ENCODE measurements at regions not wholly inside any gene's neighbourhood (a gene's known extent, or its start where the extent isn't known, plus 50 kb on each side); places are given as distances from the start of the nearest gene placed in this dataset.

GRCh38 chr1:200281201-200281835 lies 128.5 kb downstream of the ZNF281 start:
- TF ChIP-seq CTCF (IDR thresholded peaks at IDR 0.05) = no peak

- peak; percentile 85 for TF ChIP-seq CTCF (IDR thresholded peaks at IDR 0.05)
Measured at GRCh38 chr1:200279810-200280411, 129.9 kb downstream of the ZNF281 start.

DNA sequence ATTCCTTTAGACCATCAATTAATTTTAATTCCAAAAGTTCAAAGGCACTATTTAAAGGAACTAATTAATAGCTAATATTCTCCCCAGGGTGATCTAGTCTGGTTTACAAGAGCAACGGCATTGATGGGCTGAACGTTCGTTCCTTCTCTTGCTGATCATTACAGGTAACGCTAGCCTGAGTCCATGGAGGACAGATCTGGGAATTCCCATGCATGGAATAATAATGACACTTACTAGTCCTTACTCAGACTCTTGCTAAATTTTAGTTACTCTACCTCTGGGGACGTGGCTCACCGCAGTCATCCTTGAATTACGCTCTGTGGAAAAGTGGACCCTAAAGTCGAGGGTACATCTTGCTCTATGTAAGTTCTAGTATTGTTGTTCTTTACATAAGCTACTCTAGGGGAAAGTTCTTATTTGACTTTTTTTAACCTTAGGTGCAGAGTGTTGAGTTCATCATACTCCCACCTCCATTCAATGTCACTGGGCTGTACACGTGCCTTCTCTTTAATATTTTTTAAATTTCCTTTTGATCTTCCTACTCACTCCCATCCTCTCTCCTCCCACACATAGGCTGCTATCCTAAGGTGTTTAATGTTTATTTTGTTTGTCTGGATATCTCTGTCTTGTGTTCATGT lies 133.9 kb downstream of the ZNF281 start:
- TF ChIP-seq CTCF (IDR thresholded peaks at IDR 0.05) = no peak

- no peak for TF ChIP-seq CTCF (IDR thresholded peaks at IDR 0.05)
Measured at GRCh38 chr1:200275415-200275814, 134.4 kb downstream of the ZNF281 start.

DNA sequence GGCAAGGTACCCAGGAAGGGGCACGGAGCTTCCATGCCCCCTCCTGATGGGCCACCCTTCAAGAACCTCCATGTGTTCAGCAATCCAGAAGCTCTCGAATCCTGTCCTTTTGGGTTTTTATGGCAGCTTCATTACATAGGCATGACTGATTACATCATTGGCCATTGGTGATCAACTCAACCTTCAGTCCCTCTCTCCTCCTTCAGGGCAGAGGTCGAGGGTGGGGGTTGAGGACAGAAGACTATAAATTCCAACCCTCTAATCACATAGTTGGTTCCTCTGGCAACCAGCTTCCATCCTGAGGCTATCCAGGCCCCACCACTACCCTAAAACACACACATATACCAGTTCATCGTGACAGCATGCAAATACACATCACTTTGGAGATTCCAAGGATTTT lies 135.7 kb downstream of the ZNF281 start:
- no peak for TF ChIP-seq CTCF (IDR thresholded peaks at IDR 0.05)

- no peak for TF ChIP-seq CTCF (IDR thresholded peaks at IDR 0.05)
Measured at GRCh38 chr1:200272481-200273068, 137.3 kb downstream of the ZNF281 start.

- TF ChIP-seq CTCF (IDR thresholded peaks at IDR 0.05) = no peak
Measured at GRCh38 chr1:200269256-200269655, 140.6 kb downstream of the ZNF281 start.

Measured in LNCAP (cell line).